HG02885 (cell line): ENCODE measurements at regions not wholly inside any gene's neighbourhood (a gene's known extent, or its start where the extent isn't known, plus 50 kb on each side); places are given as distances from the start of the nearest gene placed in this dataset.

Experiments
- ATAC-seq: cut with Tn5 transposase; IDR thresholded peaks from one replicate; pipeline ENCODE4 v1.9.1; 2021; ENCODE audit warnings: mild to moderate bottlenecking; ENCODE audit not compliant: unreplicated experiment, poor library complexity

DNA sequence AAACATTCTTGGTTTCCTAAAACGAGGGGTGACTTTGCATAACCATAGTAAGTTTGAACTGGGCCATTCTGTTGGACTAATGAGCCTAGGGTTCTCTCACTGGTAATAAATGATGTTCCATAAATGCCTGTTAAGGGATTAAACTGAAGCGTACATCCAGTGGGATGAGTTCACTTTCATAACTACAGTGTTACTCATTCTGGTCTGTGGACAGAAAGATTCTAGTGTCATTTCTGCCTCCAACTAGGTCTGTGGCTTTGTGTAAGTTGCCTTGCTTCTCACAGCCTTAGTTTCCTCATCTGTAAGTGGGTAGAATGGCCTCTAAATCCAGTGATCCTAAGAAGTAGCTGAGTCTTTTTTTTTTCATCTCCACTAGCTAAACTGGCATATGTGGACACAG, 1860.6 kb upstream of the PIK3C3 start:
- no peak for ATAC-seq

DNA sequence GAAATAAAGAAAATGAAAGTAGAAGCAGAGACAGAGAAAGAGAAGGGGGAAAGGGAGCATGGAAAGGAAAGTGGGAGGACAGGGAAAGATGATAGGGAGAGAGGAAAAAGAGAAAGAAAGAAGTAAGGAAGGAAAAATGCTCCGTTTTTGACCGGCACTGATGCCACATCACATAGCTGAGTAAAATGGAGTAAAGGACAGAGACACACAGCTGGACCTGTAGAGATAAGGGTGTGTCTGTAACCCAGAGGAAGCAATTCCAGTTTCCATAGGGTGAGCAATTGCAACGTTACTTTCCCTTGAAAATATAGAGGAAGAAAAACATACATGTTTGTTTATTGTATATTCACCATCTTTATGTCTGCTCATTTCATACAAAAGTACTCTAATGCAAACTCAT, 1866.9 kb upstream of the PIK3C3 start:
- ATAC-seq, result no peak

GRCh38 chr18:40079786-40080185, 1875.2 kb upstream of the PIK3C3 start:
- no peak for ATAC-seq

GRCh38 chr18:40075616-40076015, 1879.4 kb upstream of the PIK3C3 start:
- no peak for ATAC-seq

DNA sequence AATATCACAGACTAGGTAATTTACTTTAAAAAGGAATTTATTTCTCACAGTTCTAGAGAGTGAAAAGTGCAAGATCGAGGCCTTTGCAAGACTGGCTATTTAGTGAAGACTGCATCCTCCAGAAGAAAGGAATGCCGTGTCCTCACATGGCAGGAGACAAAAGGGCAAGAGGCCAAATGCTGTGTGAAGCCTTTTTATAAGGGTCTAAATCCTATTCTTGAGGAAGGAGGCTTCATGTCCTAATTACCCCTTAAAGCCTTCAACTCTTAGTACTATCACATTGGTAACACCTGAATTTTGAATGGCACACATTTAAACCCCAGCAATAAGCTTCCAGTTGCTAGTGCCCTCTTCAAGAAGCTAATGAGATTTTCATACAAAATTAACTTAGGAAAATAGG, 1882.3 kb upstream of the PIK3C3 start:
- ATAC-seq, result no peak

DNA sequence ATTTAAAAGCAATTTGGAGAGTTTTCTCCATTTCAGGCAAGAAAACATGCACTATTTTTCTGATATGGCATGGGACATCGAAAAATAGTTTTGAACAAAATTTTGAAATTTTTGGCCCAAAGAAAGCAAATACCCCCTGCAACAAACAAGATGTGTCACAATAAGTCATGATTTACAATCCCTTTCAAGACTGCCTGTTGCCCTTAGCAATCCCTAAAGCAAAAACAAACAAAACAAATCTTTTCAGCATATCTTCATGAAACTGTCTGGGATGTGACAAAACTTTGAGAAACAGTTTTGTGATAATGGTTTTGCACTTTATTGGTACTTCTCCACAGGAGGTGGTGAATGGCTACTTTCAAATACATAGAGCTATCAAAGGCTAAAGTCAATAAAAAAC, 1888.7 kb upstream of the PIK3C3 start:
- no peak for ATAC-seq

GRCh38 chr18:40063488-40063887, 1891.5 kb upstream of the PIK3C3 start:
- ATAC-seq, result no peak

- no peak for ATAC-seq
Measured at GRCh38 chr18:40061086-40061485, 1893.9 kb upstream of the PIK3C3 start.

GRCh38 chr18:40060562-40060961, 1894.5 kb upstream of the PIK3C3 start:
- ATAC-seq, result no peak

GRCh38 chr18:40058811-40059570, 1896.0 kb upstream of the PIK3C3 start:
- ATAC-seq, result no peak

GRCh38 chr18:40056079-40056692, 1898.8 kb upstream of the PIK3C3 start:
- ATAC-seq, result no peak

GRCh38 chr18:40055262-40055661, 1899.8 kb upstream of the PIK3C3 start:
- ATAC-seq, result no peak

DNA sequence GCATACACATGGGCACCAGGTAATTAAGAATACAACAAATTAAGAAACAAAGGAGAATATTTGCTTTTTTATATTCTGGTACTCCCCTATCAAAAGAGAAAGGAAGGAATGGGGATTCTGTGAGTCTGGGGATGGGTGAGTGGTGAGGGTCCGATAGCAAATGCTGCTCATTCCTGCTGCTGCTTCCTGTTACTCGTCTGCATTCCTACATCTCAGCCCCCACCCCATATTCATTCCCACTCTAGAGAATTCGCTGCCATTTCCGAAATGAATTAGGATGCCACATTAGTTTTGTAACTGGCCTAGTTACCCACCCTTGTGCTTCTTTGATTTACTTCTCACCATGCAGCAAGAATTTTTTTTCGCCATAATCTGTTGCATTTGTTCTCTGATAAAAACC, 1905.3 kb upstream of the PIK3C3 start:
- no peak for ATAC-seq

DNA sequence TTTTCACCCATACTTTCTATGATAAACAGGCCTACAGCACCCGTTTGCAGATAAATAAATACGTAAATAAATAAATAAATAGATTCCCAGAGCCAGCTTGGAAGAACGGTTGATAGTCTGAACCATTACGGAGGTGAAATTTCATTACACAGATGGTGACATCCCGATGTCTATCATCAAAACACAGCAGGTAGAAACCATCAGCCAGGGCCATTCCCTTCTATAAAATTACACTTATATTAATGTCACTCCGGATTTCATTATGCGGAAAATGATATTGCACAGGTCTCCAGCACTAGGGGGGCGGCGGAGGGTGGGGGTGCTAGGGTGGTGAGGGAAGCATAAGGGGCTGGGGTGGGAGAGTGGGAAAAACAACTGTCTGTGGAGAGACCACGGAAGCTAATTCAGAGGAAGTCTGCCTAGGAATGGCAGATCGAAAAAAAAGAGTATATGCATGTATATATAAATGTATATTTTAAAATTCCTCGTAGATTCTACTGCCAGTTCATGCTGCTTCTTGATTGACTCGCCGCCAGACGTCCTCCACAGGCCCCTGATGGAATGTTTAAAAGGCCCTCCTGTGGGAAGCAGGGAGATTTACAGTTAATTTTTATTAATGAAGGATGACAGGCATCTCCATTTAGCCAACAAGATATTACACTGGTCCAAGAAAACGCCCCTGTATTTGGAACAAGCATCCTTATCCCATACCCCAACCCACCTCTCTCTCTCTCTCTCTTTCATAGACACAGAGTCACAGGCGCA, 1906.0 kb upstream of the PIK3C3 start:
- ATAC-seq, result no peak

DNA sequence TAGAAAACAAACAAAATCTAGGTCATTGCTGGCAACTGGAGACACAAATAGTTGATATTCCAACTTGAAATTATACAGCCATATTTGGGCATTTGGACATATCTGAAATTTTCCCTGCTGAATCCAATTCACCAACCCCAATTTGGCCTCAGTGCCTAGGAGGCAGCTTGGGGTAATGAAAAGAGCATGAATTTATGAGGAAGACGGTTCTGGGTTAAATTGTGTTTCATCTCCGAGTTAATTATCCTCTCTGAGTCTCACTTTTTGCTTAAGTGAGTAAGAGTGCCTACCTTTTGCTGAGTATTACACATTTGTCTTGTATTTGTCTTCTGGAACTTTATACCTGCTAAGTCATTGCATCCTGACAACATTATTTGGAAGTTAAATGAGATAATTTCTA, 1906.8 kb upstream of the PIK3C3 start:
- no peak for ATAC-seq

GRCh38 chr18:40046596-40046995, 1908.4 kb upstream of the PIK3C3 start:
- no peak for ATAC-seq

DNA sequence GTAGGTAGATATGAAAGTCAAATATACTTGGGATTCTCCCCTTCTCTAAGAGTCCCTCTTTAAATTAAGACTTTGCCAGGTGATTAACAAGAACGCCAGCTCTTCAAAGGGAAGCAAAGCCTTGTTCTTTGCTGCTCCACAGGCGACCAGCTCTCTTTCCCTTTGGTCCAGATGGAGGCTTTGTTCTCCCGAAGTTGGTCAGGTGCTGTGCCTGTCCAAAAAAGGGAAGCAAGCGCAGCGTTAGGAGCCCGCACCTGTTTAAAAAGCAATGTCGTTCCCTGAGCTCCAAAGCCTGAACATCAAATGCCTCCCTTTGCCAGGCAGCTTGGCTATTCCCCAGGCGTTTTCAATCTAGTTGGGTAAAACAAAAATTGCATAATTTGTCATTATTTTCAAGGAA, 1913.1 kb upstream of the PIK3C3 start:
- no peak for ATAC-seq

DNA sequence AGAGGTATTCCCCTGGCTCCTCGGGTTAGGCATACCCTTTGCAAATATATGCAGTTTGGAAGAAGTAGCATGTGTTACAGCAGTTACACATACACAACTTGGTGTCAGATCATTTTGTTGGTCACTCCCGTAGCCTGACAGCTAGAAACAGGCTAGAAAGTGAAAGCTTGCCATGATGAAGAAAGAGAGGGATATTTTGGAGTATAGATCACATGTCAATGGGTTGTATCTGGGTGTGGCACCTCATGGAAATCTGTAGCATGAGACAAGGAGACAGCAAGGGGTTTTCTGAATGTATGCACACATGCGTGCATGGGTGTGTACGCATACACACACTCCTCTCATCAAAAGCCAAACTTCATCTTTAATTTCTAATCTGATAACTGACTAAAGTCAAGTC, 1914.5 kb upstream of the PIK3C3 start:
- ATAC-seq, result no peak

DNA sequence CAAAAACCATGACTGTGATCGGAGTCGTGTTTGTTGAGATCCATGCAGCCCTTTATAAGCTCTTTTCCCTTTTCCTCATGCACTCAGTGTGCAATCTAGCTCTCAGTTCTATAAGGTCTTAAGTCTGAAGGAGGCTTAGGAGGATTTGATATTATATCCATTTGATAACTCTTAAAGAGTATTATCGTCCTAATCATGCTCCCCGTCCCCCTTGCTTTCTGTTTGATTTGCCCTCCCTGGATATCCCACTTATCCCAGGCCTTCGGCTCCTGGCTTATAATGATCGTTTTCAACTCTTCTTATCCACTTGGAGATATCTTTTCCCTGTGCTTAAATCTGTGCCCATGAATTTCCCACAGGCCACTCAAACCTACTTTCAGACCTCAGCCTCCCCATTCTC, 1917.7 kb upstream of the PIK3C3 start:
- no peak for ATAC-seq

- no peak for ATAC-seq
Measured at GRCh38 chr18:40036861-40037260, 1918.2 kb upstream of the PIK3C3 start.

DNA sequence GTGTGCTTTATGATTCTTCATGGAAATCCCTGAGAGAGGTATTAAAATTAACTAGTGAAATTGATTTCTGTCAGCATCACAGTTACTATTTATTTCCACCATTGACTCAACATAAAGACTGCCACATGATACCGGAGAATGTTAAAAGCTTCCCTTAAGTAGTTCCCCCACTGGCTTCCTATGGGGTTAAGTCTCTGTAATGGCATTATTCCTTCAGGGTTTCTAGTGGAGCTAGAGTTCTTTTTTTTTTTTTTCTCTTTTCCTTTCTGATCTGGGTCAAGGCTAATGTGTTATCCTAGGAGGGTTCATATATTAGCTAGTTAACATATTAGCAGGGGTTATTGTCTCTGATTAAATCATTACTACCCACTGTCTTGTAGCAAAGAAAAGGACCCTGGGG, 1919.1 kb upstream of the PIK3C3 start:
- ATAC-seq, result no peak
